ENCODE measurements at regions not wholly inside any gene's neighbourhood (a gene's known extent, or its start where the extent isn't known, plus 50 kb on each side); places are given as distances from the start of the nearest gene placed in this dataset.

DNA sequence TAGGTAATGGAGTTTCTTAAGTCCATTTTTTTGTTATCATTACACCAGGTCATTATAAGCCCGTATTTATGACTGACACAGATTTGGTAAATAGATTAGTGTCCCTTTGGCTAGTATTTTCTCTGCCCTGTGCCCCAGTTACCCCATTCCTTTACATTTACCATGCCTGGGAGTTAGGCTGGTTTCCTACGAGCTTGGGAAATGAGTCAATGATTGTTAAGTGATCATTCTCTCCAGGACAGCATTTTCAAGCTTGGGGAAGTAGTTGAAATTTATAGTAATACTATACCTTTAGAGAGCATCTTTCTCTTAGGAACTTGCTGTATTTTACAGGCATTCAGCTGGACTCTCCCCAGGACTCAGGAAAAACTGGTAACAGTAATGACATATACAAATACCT is 573.1 kb downstream of the TLE4 start:
- Histone ChIP-seq H3K27me3 (no peaks in the 10 kb centered on the region), H3K9me3 (no peaks in the 10 kb centered on the region), H3K36me3 (no peaks in the 10 kb centered on the region), H3K4me3 (no peak overlapping the region), H3K4me1 (no peaks in the 10 kb centered on the region), H3K27ac (no peak overlapping the region)
- TF ChIP-seq EP300 (IDR thresholded peaks at IDR 0.05; ENCODE audit: low read depth) (no peak), POLR2A (IDR thresholded peaks at IDR 0.05) (no peak), POLR2AphosphoS5 (IDR thresholded peaks at IDR 0.05) (no peak), CTCF (IDR thresholded peaks at IDR 0.05) (no peak)
- in situ Hi-C loops (cut with MboI; ENCODE audit: low pct_ligation_motif_present in 1 of 4, low pct_unique_long_range_greater_than_20kb in 1 of 4, low sequenced_read_pairs in 3 of 4) (no loop called here), intact Hi-C loops (cut with DNase I; ENCODE audit: low total_unique reads) (no loop called here)
- 71 to 77% methylated on average over 2 of the region's 2 CpGs for WGBS, 2 donors (ENCODE audit: low coverage in 1 of 2)
- DNase-seq: no peak

DNA sequence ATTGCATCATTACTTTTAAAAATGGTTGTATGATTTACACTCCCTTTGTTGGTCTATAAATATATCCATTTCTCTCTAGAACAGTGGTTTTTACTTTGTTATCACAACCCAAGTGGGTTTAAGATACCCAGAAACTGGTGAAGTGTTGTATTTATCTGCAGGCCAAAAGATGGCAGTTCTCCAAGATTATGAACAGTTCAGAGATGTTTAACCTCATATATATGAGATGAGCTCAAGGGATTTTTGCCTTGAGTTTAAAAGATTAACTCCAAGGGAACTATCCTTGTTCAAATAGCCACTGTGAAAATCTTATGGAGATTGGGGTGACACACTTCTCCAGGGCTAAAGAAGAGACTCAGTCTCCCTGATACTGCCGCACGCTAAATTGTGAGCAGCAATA is 572.6 kb downstream of the TLE4 start:
- Histone ChIP-seq H3K27me3 (no peaks in the 10 kb centered on the region), H3K27ac (no peak overlapping the region), H3K4me3 (no peak overlapping the region), H3K9me3 (no peaks in the 10 kb centered on the region), H3K4me1 (no peaks in the 10 kb centered on the region), H3K36me3 (no peaks in the 10 kb centered on the region)
- no peak for DNase-seq
- 98 to 100% methylated on average over 2 of the region's 2 CpGs for WGBS, 2 donors (ENCODE audit: low coverage in 1 of 2)
- in situ Hi-C loops (cut with MboI; ENCODE audit: low pct_ligation_motif_present in 1 of 4, low pct_unique_long_range_greater_than_20kb in 1 of 4, low sequenced_read_pairs in 3 of 4): no loop called here
- intact Hi-C loops (cut with DNase I; ENCODE audit: low total_unique reads): no loop called here
- no peak for TF ChIP-seq CTCF (IDR thresholded peaks at IDR 0.05)
- no peak for TF ChIP-seq EP300 (IDR thresholded peaks at IDR 0.05; ENCODE audit: low read depth)
- no peak for TF ChIP-seq POLR2A (IDR thresholded peaks at IDR 0.05)
- TF ChIP-seq POLR2AphosphoS5 (IDR thresholded peaks at IDR 0.05): no peak

GRCh38 chr9:80143899-80144298 is 572.1 kb downstream of the TLE4 start:
- no peak overlapping the region for H3K4me3 ChIP-seq
- TF ChIP-seq POLR2A (IDR thresholded peaks at IDR 0.05) (no peak), CTCF (IDR thresholded peaks at IDR 0.05) (no peak), POLR2AphosphoS5 (IDR thresholded peaks at IDR 0.05) (no peak), EP300 (IDR thresholded peaks at IDR 0.05; ENCODE audit: low read depth) (no peak)
- no peaks in the 10 kb centered on the region for H3K4me1 ChIP-seq
- intact Hi-C loops (cut with DNase I; ENCODE audit: low total_unique reads) (no loop called here), in situ Hi-C loops (cut with MboI; ENCODE audit: low pct_ligation_motif_present in 1 of 4, low pct_unique_long_range_greater_than_20kb in 1 of 4, low sequenced_read_pairs in 3 of 4) (no loop called here)
- WGBS, 2 donors (ENCODE audit: low coverage in 1 of 2): 83 to 88% methylated on average over 3 of the region's 3 CpGs
- no peak for DNase-seq
- no peaks in the 10 kb centered on the region for H3K36me3 ChIP-seq
- H3K9me3 ChIP-seq: no peaks in the 10 kb centered on the region
- no peaks in the 10 kb centered on the region for H3K27me3 ChIP-seq
- no peak overlapping the region for H3K27ac ChIP-seq

DNA sequence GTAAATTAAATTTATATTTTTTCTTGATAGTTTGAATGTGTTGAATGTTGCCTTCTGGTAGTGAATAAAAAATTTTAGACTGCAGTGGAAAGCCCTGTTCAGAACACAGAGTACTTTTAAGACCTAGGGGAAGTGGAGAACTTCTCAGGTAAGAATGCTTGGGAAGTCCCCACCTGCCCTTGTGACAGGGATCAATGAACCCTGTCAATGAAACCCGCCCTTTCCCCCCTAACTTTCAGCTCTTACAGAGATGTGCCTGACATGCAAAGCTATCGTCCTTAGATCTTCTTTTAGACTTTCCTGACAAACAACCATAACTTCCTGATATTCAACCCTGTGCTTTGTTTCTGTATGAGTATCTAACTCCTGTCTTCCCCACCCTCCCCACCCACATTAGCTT is 562.7 kb downstream of the TLE4 start:
- intact Hi-C loops (cut with DNase I; ENCODE audit: low total_unique reads): no loop called here
- no peak overlapping the region for H3K4me3 ChIP-seq
- in situ Hi-C loops (cut with MboI; ENCODE audit: low pct_ligation_motif_present in 1 of 4, low pct_unique_long_range_greater_than_20kb in 1 of 4, low sequenced_read_pairs in 3 of 4): no loop called here
- peak; percentile 8 for DNase-seq
- H3K9me3 ChIP-seq: no peaks in the 10 kb centered on the region
- TF ChIP-seq POLR2AphosphoS5 (IDR thresholded peaks at IDR 0.05) (no peak), EP300 (IDR thresholded peaks at IDR 0.05; ENCODE audit: low read depth) (no peak), POLR2A (IDR thresholded peaks at IDR 0.05) (no peak), CTCF (IDR thresholded peaks at IDR 0.05) (no peak)
- WGBS, 2 donors (ENCODE audit: low coverage in 1 of 2): 59 to 66% methylated on average over 2 of the region's 2 CpGs
- no peak overlapping the region for H3K27ac ChIP-seq
- no peaks in the 10 kb centered on the region for H3K4me1 ChIP-seq
- H3K36me3 ChIP-seq: no peaks in the 10 kb centered on the region
- H3K27me3 ChIP-seq: no peaks in the 10 kb centered on the region

Data from transverse colon (tissue), 4 donors.